Activated naive CD8-positive, alpha-beta T cell treated with anti-CD3 and anti-CD28 coated beads, Interleukin-2, amount 10 ng/mL, durations not matched to agents 7 days and 5 days (primary cell): ENCODE measurements at regions not wholly inside any gene's neighbourhood (a gene's known extent, or its start where the extent isn't known, plus 50 kb on each side); places are given as distances from the start of the nearest gene placed in this dataset.

Experiments used
- ATAC-seq: fragments of 150-1000 bp; cut with Tn5 transposase; one replicate; pipeline ENCODE4 v1.10.0; 2021; ENCODE audit warnings: low read depth, moderate library complexity
- POLR2A ChIA-PET: fragments of 350-600 bp; sonication (Branson Sonifier 250); formaldehyde crosslinking; loops from one replicate; lab custom pipeline; 2021; ENCODE audit warnings: antibody characterized with exemption; lab: Charles Lee
- DNase-seq: peaks from one replicate; pipeline ENCODE4 v3.0.0; 2021
- H3K27ac Mint-ChIP-seq: one replicate; pipeline ENCODE4 v1.8.0; 2022; ENCODE audit warnings: mild to moderate bottlenecking, mixed read lengths
- H3K27me3 Mint-ChIP-seq: one replicate; pipeline ENCODE4 v1.8.0; 2022; ENCODE audit warnings: mild to moderate bottlenecking, moderate library complexity, mixed read lengths
- H3K36me3 Mint-ChIP-seq: one replicate; pipeline ENCODE4 v1.8.0; 2021; ENCODE audit warnings: mild to moderate bottlenecking, mixed read lengths
- H3K4me1 Mint-ChIP-seq: one replicate; pipeline ENCODE4 v1.8.0; 2021; ENCODE audit warnings: mixed read lengths
- H3K4me3 Mint-ChIP-seq: one replicate; pipeline ENCODE4 v1.8.0; 2022; ENCODE audit warnings: mild to moderate bottlenecking, moderate library complexity, mixed read lengths
- H3K9me3 Mint-ChIP-seq: one replicate; pipeline ENCODE4 v1.8.0; 2021; ENCODE audit warnings: mixed read lengths

- no peak for ATAC-seq
- H3K9me3 Mint-ChIP-seq: no peaks in the 10 kb centered on the region
- H3K4me1 Mint-ChIP-seq: no peaks in the 10 kb centered on the region
- no peaks in the 10 kb centered on the region for H3K36me3 Mint-ChIP-seq
- no peak for DNase-seq
- H3K27me3 Mint-ChIP-seq: no peaks in the 10 kb centered on the region
- POLR2A ChIA-PET: no interaction called here
- no peak overlapping the region for H3K4me3 Mint-ChIP-seq
- no peak overlapping the region for H3K27ac Mint-ChIP-seq
These were observed 790.5 kb downstream of the DIPK2A start for GRCh38 chr3:144762091-144762490.

- no peak for DNase-seq
- H3K4me1 Mint-ChIP-seq: no peaks in the 10 kb centered on the region
- no peaks in the 10 kb centered on the region for H3K36me3 Mint-ChIP-seq
- ATAC-seq: no peak
- H3K27ac Mint-ChIP-seq: no peak overlapping the region
- H3K9me3 Mint-ChIP-seq: no peaks in the 10 kb centered on the region
- H3K27me3 Mint-ChIP-seq: no peaks in the 10 kb centered on the region
- H3K4me3 Mint-ChIP-seq: no peak overlapping the region
- POLR2A ChIA-PET: no interaction called here
These were observed 792.3 kb downstream of the DIPK2A start for GRCh38 chr3:144763878-144764454.

- ATAC-seq: no peak
- POLR2A ChIA-PET: no interaction called here
- H3K27me3 Mint-ChIP-seq: no peaks in the 10 kb centered on the region
These were observed 798.7 kb downstream of the DIPK2A start for GRCh38 chr3:144770281-144770680.

DNA sequence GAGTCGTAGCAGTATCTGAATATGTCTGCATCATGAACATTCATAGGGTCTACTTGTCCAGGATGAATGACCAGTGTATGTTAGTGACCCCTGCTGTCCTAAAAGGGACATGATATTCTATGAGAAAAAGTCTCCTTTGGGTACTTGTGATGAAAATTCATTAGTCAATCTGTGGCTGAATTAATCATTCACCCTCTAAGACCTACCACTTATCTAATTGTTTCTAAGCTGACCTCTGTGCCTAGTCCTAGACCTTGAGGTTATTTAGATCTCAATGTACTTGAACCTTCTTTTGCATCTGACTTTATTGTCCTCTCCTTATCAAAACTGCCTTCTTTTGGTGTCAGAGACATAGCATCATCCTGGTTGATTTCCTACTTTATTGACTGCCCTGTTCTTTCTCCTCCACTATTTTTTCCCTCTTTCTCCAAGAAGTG, 799.3 kb downstream of the DIPK2A start:
- Mint-ChIP-seq H3K4me1 (no peaks in the 10 kb centered on the region), H3K9me3 (no peaks in the 10 kb centered on the region), H3K4me3 (no peak overlapping the region), H3K27me3 (no peaks in the 10 kb centered on the region), H3K36me3 (no peaks in the 10 kb centered on the region), H3K27ac (no peak overlapping the region)
- DNase-seq: no peak
- no peak for ATAC-seq
- POLR2A ChIA-PET: no interaction called here

More at GRCh38 chr3:144770281-144770680, 798.7 kb downstream of the DIPK2A start:
- Mint-ChIP-seq H3K4me3 (no peak overlapping the region), H3K27ac (no peak overlapping the region), H3K36me3 (no peaks in the 10 kb centered on the region), H3K4me1 (no peaks in the 10 kb centered on the region), H3K9me3 (no peaks in the 10 kb centered on the region)
- no peak for DNase-seq

DNA sequence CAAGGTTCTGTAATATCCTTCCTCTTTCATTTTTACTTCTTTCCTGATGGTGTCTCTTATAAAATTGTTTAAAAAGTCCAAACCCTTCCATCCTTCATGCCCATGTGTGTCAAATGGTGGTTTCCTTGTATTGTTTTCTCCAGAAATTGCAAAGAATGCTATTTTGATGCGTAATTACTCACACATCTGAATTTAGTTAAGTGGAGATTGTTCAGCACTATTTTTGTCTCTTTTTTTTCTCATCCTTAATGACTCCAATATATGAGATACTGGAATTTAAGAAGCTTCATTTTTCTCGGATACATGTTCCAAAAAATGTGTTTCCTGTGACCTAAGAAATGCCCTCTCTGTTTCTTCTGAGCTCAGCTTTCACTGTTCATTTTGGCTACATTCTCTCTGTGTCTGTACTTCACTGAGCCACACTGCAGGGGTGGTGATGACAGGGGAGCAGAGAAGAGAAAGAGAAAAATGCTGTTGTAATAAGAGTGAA, 799.8 kb downstream of the DIPK2A start:
- DNase-seq (no peak), ATAC-seq (no peak)
- H3K4me1 Mint-ChIP-seq: no peaks in the 10 kb centered on the region
- H3K36me3 Mint-ChIP-seq: no peaks in the 10 kb centered on the region
- H3K27me3 Mint-ChIP-seq: no peaks in the 10 kb centered on the region
- no peak overlapping the region for H3K27ac Mint-ChIP-seq
- POLR2A ChIA-PET: no interaction called here
- no peaks in the 10 kb centered on the region for H3K9me3 Mint-ChIP-seq
- no peak overlapping the region for H3K4me3 Mint-ChIP-seq

DNA sequence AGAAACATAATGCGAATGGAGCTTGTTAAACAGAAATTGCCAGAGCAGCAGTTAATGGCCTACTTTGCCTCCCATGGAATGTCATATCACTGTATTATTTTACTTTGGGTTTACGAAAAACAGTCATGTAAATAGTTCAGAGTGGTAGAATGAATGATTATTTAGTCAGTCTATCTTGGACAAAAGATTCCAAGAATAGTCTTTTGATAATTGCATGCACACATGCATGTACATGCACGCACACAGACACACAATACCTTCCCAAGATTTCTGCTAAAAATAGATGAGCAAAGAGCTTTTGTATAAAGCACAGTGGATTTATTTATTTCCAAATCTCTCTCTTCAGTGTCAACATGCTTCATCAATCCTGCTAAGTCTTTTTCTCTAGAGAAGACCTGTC, 800.7 kb downstream of the DIPK2A start:
- H3K27ac Mint-ChIP-seq: no peak overlapping the region
- POLR2A ChIA-PET: no interaction called here
- no peaks in the 10 kb centered on the region for H3K36me3 Mint-ChIP-seq
- no peaks in the 10 kb centered on the region for H3K4me1 Mint-ChIP-seq
- no peak overlapping the region for H3K4me3 Mint-ChIP-seq
- DNase-seq (no peak), ATAC-seq (no peak)
- H3K9me3 Mint-ChIP-seq: no peaks in the 10 kb centered on the region
- no peaks in the 10 kb centered on the region for H3K27me3 Mint-ChIP-seq

GRCh38 chr3:144773350-144773749, 801.7 kb downstream of the DIPK2A start:
- Mint-ChIP-seq H3K4me1 (no peaks in the 10 kb centered on the region), H3K27me3 (no peaks in the 10 kb centered on the region), H3K27ac (no peak overlapping the region), H3K36me3 (no peaks in the 10 kb centered on the region), H3K9me3 (no peaks in the 10 kb centered on the region), H3K4me3 (no peak overlapping the region)
- no peak for DNase-seq
- POLR2A ChIA-PET: no interaction called here
- ATAC-seq: no peak

DNA sequence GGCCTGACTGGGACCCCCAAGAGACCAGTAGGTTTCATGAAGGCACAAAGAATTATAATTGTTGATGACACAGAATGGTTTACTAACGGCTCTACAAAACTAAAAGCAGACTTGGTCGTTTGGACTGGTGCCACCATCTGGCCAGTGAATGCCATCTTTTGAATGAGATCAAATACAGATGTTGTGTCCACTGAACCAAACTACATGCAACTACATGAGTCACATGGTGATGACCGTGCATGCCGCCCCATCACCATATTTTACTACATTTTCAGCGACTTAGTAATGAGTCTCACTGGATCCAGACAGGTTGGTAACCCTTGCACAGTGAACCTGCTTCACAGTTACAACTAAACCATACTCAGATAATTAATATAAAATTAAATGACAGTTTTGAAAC, 803.3 kb downstream of the DIPK2A start:
- no peaks in the 10 kb centered on the region for H3K9me3 Mint-ChIP-seq
- POLR2A ChIA-PET: no interaction called here
- H3K36me3 Mint-ChIP-seq: no peaks in the 10 kb centered on the region
- DNase-seq (no peak), ATAC-seq (no peak)
- no peak overlapping the region for H3K27ac Mint-ChIP-seq
- no peaks in the 10 kb centered on the region for H3K4me1 Mint-ChIP-seq
- H3K4me3 Mint-ChIP-seq: no peak overlapping the region
- no peaks in the 10 kb centered on the region for H3K27me3 Mint-ChIP-seq

- Mint-ChIP-seq H3K36me3 (no peaks in the 10 kb centered on the region), H3K27ac (no peak overlapping the region), H3K27me3 (no peaks in the 10 kb centered on the region), H3K4me3 (no peak overlapping the region), H3K9me3 (no peaks in the 10 kb centered on the region), H3K4me1 (no peaks in the 10 kb centered on the region)
- no peak for DNase-seq
- POLR2A ChIA-PET: no interaction called here
- ATAC-seq: no peak
These were observed 803.9 kb downstream of the DIPK2A start for GRCh38 chr3:144775551-144775950.

DNA sequence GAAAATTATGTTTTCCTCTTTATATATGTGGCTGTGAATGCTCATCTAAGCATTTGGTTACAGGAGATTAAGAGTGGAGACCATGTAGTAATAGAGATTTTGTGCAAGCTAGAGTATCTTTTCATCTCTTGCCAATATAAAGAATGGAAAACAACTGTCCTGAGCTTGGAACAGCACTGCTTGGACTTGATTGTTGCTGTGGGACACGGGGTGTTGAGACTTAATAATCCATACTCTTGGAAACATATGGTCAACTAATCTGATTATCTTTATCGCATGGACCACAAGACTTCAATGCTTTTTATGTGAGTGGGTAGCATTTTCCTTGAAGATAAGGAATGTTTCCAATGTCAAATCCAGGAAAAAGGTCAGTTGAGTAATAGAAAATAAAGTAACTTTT, 806.3 kb downstream of the DIPK2A start:
- H3K36me3 Mint-ChIP-seq: no peaks in the 10 kb centered on the region
- H3K4me3 Mint-ChIP-seq: no peak overlapping the region
- no peak for ATAC-seq
- POLR2A ChIA-PET: no interaction called here
- H3K27ac Mint-ChIP-seq: no peak overlapping the region
- H3K9me3 Mint-ChIP-seq: no peaks in the 10 kb centered on the region
- no peaks in the 10 kb centered on the region for H3K27me3 Mint-ChIP-seq
- DNase-seq: no peak
- H3K4me1 Mint-ChIP-seq: no peaks in the 10 kb centered on the region

DNA sequence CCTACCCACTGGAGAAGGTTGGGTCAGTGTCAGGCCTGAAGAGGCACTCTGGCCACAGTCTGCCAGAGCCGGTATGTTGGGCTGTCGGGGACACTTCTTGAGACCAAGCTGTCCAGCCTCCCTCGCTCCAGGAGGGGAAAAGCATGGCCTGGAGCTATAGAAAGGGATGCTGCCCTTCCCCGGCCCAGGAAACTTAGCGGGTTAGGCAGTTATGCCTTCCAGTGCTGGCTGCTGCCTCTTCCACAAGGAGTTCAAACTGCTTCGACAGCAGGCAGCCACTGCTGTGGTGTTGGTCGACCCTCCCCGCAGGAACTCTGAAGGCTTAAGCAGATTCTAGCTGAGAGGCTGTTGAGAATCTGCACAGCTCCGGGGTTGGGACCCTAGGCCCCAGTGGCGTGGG, 819.4 kb downstream of the DIPK2A start:
- Mint-ChIP-seq H3K36me3 (no peaks in the 10 kb centered on the region), H3K9me3 (no peaks in the 10 kb centered on the region), H3K27me3 (no peaks in the 10 kb centered on the region), H3K4me1 (no peaks in the 10 kb centered on the region), H3K4me3 (no peak overlapping the region), H3K27ac (no peak overlapping the region)
- POLR2A ChIA-PET: no interaction called here
- DNase-seq (no peak), ATAC-seq (no peak)

DNA sequence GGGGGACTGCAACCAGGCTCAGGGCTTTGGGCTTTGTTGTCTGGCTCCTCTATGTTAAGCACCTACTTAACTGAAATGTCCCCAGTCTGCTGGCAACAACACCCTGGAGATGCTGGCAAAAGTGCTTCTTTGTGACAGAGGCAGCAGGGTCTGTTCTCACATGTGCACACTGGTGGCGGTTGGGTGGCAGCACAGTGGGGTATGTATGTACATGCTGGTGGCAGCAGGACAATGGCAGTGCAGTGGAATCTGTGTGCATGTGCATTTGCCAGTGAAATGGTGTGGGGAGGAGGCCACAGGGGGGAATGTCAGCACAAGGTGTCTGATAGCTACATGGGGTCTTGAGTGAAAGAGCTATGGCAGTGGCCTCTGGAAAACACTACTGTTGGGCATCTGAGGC, 830.3 kb downstream of the DIPK2A start:
- Mint-ChIP-seq H3K4me3 (no peak overlapping the region), H3K27ac (no peak overlapping the region), H3K27me3 (peaks cover 2% of the 10 kb centered on the region), H3K36me3 (no peaks in the 10 kb centered on the region), H3K4me1 (no peaks in the 10 kb centered on the region), H3K9me3 (peaks cover 1% of the 10 kb centered on the region)
- POLR2A ChIA-PET: no interaction called here
- ATAC-seq: no peak
- no peak for DNase-seq

- DNase-seq: no peak
- H3K27ac Mint-ChIP-seq: no peak overlapping the region
- no peaks in the 10 kb centered on the region for H3K27me3 Mint-ChIP-seq
- no peaks in the 10 kb centered on the region for H3K36me3 Mint-ChIP-seq
- POLR2A ChIA-PET: no interaction called here
- ATAC-seq: no peak
- no peaks in the 10 kb centered on the region for H3K4me1 Mint-ChIP-seq
- no peak overlapping the region for H3K4me3 Mint-ChIP-seq
- H3K9me3 Mint-ChIP-seq: no peaks in the 10 kb centered on the region
These were observed 837.8 kb downstream of the DIPK2A start for GRCh38 chr3:144809380-144809779.

- no peak for ATAC-seq
- Mint-ChIP-seq H3K4me3 (no peak overlapping the region), H3K36me3 (no peaks in the 10 kb centered on the region), H3K27me3 (no peaks in the 10 kb centered on the region), H3K9me3 (no peaks in the 10 kb centered on the region), H3K4me1 (no peaks in the 10 kb centered on the region), H3K27ac (no peak overlapping the region)
- DNase-seq: no peak
- POLR2A ChIA-PET: no interaction called here
These were observed 838.5 kb downstream of the DIPK2A start for GRCh38 chr3:144810160-144810559.

DNA sequence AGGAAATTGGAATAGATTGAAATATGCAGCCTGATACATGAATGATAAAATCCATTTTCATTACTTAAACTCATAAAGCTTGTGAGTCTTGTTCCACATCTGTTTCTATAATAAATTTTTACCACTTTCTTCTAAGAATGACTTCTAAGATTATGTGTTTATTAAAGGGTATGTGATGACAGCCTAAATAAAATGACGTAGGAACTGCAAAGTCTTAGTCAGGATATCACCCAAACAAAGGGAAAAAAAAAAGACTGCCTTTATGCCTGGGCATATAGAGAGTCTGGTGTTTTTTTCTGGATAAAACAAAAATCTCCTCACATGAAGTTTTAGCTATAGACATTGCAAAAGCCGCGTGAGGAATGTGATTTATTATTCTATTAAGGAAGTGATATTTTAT, 844.0 kb downstream of the DIPK2A start:
- Mint-ChIP-seq H3K4me1 (no peaks in the 10 kb centered on the region), H3K27me3 (no peaks in the 10 kb centered on the region), H3K36me3 (no peaks in the 10 kb centered on the region), H3K9me3 (no peaks in the 10 kb centered on the region), H3K4me3 (no peak overlapping the region), H3K27ac (no peak overlapping the region)
- ATAC-seq (no peak), DNase-seq (no peak)
- POLR2A ChIA-PET: no interaction called here
